Cardiac fibroblast (primary cell): ENCODE measurements at regions not wholly inside any gene's neighbourhood (a gene's known extent, or its start where the extent isn't known, plus 50 kb on each side); places are given as distances from the start of the nearest gene placed in this dataset.
"Not testable (repeated sequence)": the region's sequence is repeated elsewhere in the genome, so short reads cannot be mapped to it uniquely, and the experiment has no call there.

Experiments used
- DNase-seq, 2 donors: peaks; one replicate each; pipeline versions ENCODE4 v3.0.0 to v3.0.0-alpha.2; 2010; ENCODE audit warnings: low read depth in 2 of 2
- H3K4me3 ChIP-seq, 2 donors: replicated peaks in 1 of 2; 1 replicate in 1 of 2; 2 replicates in 1 of 2; pipeline ENCODE4 v1.5.1; 2011; ENCODE audit warnings: low read depth in 2 of 2, low read length in 2 of 2, mild to moderate bottlenecking in 2 of 2, moderate library complexity in 1 of 2
- TF ChIP-seq, protein P1 (sequence below): IDR thresholded peaks from one replicate; pipeline ENCODE4 v1.5.1; 2011; ENCODE audit warnings: low read depth, mild to moderate bottlenecking, low read length, inconsistent platforms

DNA sequence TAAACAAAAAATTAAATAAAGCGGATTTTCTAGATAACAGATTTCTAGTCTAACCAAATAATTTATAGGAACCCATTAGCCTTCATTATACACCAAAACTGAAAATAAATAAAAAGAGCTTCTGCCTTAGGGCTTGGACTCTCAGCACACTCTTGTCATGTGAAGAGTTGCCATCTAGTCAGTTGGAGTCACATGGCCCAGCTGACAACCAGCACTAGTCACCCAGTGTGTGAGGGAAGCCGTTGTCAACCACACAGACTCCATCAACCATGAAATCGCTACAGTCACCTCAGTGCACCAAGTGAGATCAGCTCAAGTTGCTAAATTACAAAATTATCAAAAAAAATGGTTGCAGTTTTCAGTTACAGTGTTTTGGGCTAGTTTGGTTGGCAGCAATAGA is 470.0 kb downstream of the GASK1B start:
- no peak for DNase-seq
- TF ChIP-seq, protein P1, sequence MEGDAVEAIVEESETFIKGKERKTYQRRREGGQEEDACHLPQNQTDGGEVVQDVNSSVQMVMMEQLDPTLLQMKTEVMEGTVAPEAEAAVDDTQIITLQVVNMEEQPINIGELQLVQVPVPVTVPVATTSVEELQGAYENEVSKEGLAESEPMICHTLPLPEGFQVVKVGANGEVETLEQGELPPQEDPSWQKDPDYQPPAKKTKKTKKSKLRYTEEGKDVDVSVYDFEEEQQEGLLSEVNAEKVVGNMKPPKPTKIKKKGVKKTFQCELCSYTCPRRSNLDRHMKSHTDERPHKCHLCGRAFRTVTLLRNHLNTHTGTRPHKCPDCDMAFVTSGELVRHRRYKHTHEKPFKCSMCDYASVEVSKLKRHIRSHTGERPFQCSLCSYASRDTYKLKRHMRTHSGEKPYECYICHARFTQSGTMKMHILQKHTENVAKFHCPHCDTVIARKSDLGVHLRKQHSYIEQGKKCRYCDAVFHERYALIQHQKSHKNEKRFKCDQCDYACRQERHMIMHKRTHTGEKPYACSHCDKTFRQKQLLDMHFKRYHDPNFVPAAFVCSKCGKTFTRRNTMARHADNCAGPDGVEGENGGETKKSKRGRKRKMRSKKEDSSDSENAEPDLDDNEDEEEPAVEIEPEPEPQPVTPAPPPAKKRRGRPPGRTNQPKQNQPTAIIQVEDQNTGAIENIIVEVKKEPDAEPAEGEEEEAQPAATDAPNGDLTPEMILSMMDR, result no peak
- H3K4me3 ChIP-seq, result no peak overlapping the region

DNA sequence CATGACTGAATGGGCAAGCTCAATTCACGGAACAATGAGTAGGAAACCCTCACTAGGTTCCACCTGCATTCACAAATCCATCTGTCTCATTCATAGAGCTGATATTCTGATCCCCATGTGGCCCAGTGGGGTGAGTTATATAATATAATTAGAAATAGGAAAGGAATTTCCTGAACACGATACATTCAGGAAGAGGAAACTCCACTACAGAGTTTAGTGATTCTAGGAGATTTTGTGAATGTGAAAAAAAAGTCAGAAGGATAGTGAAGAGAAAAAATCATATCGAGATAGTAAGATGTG is 471.2 kb downstream of the GASK1B start:
- DNase-seq, result no peak
- H3K4me3 ChIP-seq, result no peak overlapping the region
- TF ChIP-seq, protein P1, result no peak

DNA sequence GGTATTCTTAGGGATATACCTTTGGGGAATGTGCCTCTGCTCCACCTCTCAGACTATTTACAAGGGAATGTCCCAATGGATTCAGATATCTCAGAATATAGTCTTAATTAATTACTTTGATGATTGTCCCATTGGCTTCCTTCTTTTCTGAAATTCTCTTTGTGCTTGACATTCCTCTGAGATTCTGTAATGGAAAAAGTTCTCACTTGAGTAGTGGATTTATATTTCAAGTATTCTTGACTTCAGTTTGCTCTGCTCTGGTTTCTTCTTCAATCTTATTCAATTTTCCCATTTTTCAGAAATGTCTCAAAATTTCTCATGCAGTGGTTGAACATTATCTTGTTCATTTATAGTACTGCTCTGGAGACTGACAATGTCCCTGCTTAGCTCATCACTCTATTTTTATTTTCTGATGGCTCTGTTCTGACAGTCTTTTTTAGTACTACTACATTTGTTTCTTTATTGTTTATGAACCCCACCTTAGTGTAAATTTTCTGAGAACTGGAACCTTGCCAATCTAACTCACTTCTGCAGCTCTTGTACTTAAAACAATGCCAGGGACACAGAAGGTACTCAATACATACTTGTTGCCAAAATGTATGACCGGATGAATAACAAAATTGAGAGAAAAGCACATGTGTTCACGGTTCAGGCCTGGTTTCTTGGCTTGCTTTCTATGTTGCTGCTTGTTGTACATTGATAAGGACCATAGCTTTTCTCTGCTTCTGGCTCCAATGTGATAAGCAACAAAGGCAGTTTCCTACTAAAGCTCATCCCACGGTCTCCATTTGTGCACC is 471.7 kb downstream of the GASK1B start:
- no peak overlapping the region for H3K4me3 ChIP-seq
- DNase-seq, result peak; percentile 6 to 10
- TF ChIP-seq, protein P1, result no peak

DNA sequence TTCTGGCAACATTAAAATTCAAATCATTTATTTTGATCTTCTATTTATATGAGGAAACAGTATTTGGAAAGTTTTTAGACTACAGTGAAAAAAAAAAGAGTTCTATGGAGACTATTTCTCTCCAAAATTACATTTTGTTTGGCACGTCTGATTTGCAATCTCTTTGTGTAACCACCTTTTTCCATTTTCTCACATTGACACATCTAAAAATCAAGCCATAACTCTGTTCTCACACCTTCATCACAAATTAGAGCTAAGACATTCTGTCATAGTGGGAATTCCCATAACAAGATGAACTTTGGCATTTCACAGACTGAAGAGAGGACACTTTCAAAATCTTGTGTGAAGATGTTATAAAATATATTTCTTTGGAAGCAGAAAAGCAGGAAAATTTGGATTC is 468.9 kb downstream of the GRIA2 start:
- DNase-seq, result no peak
- TF ChIP-seq, protein P1, result no peak
- no peak overlapping the region for H3K4me3 ChIP-seq

DNA sequence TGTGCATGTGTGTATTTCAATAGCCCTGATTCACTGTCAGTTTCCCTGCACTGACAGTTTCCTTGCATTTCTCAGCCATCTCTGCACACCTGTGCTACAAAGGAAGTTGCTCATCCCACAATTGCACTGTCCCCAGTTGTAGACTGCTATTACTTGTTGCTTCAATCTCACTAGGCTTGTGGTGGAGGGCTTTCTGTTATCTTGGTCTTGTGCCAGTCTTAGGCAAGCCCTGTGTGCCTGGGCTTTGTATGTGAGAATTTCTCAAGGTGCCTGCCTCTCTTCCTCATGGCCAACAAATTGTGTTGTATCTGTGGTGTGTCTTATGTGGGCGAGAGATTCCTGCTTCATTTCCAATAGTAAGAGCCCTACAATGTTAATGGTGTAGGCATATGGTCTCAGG is 467.4 kb downstream of the GRIA2 start:
- TF ChIP-seq, protein P1, result no peak
- DNase-seq, result no peak
- no peak overlapping the region for H3K4me3 ChIP-seq

DNA sequence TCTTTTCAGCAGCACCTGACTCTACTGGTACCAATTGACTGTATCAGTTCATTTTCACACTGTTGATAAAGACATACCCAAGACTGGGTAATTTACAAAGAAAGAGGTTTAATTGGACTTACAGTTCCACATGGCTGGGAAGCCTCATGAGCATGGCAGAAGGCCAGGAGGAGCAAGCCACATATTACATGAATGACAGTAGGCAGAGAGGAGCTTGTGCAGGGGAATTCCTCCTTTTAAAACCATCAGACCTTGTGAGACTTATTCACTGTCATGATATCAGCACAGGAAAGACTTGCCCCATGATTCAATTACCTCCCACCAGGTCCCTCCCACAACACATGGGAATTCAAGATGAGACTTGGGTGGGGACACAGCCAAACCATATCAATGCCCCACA is 458.8 kb downstream of the GRIA2 start:
- DNase-seq, H3K4me3 ChIP-seq: not testable (repeated sequence)

DNA sequence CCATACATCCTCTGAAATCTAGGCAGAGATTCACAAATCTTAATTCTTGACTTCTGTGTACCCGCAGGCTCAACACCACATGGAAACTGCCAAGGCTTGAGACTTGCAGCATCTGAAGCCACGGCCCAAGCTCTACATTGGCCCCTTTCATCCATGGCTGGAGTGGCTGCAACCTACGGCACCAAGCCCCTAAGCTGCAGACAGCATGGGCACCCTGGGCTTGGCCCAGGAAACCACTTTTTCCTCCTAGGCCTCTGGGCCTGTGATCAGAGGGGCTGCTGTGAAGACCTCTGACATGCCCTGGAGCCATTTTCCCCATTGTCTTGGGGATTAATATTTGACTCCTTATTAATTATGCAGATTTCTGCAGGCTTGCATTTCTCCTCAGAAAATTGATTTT is 457.9 kb downstream of the GRIA2 start:
- H3K4me3 ChIP-seq, result no peak overlapping the region
- DNase-seq, result no peak
- TF ChIP-seq, protein P1, result no peak
